ENCODE measurements at regions not wholly inside any gene's neighbourhood (a gene's known extent, or its start where the extent isn't known, plus 50 kb on each side); places are given as distances from the start of the nearest gene placed in this dataset.

DNA sequence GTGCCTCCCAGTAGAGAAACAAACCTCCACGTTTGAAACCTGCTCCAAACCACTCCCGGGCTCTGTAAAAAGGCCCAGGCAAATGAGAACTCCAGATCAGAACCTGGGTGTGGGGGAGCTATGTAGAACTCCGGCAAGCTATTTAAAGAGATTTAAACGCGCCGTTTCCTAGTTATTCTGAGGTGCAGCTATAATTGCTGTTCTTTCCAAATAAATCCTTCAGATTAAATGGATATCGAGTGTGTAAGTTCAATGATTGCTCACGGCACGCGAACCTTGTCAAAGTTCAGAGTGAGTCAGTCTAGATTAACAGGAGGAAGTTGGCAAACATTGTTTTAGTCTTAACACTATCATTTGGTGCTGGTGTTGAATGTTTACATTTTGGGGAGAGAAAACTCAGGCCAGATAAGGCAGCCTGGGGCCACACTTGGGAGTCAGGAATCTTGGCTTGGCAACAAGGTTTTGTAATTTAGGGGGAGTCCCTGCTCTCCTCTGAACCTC is 92.9 kb upstream of the SALL1 start (continued):
- TF ChIP-seq ZKSCAN1 (IDR thresholded peaks at IDR 0.05; ENCODE audit: low read length) (no peak), FOXA3 (CRISPR knock-in tag; IDR thresholded peaks at IDR 0.05) (peak; percentile 92), FOXO1 (CRISPR knock-in tag; IDR thresholded peaks at IDR 0.05) (peak; percentile 88), ZNF552 (CRISPR knock-in tag; IDR thresholded peaks at IDR 0.05; ENCODE audit: borderline replicate concordance) (no peak), KDM4B (CRISPR knock-in tag; IDR thresholded peaks at IDR 0.05) (no peak), TBP (CRISPR knock-in tag; IDR thresholded peaks at IDR 0.05) (no peak), ZNF101 (CRISPR knock-in tag; IDR thresholded peaks at IDR 0.05; ENCODE audit: borderline replicate concordance, low read depth) (no peak), CCAR2 (optimal IDR thresholded peaks at IDR 0.05; ENCODE audit: low read depth, low read length) (no peak), ZMYM2 (CRISPR knock-in tag; IDR thresholded peaks at IDR 0.05) (no peak), HIVEP1 (CRISPR knock-in tag; IDR thresholded peaks at IDR 0.05) (no peak), AGO2 (optimal IDR thresholded peaks at IDR 0.05; ENCODE audit: low read depth, low read length) (no peak), KAT2B (IDR thresholded peaks at IDR 0.05; ENCODE audit: borderline replicate concordance, low read depth, low read length) (0 out of 2 replicates have a peak, but pooled peaks have one; percentile 32), ZNF546 (CRISPR knock-in tag; conservative IDR thresholded peaks at IDR 0.05) (no peak), STAG1 (CRISPR knock-in tag; IDR thresholded peaks at IDR 0.05) (peak; percentile 20; the same call in 1 of the 2 replicates), MZF1 (CRISPR knock-in tag; IDR thresholded peaks at IDR 0.05; ENCODE audit: borderline replicate concordance) (no peak), ZNF720 (CRISPR knock-in tag; IDR thresholded peaks at IDR 0.05) (no peak), KDM3A (CRISPR knock-in tag; IDR thresholded peaks at IDR 0.05; ENCODE audit: low read depth) (no peak), CREM (IDR thresholded peaks at IDR 0.05) (peak; percentile 59; the same call in 1 of the 2 replicates), CREM (CRISPR knock-in tag; IDR thresholded peaks at IDR 0.05) (no peak), ZFP1 (CRISPR knock-in tag; IDR thresholded peaks at IDR 0.05) (no peak), ZNF570 (CRISPR knock-in tag; IDR thresholded peaks at IDR 0.05; ENCODE audit: borderline replicate concordance) (no peak)
- TF ChIP-seq, protein P1, sequence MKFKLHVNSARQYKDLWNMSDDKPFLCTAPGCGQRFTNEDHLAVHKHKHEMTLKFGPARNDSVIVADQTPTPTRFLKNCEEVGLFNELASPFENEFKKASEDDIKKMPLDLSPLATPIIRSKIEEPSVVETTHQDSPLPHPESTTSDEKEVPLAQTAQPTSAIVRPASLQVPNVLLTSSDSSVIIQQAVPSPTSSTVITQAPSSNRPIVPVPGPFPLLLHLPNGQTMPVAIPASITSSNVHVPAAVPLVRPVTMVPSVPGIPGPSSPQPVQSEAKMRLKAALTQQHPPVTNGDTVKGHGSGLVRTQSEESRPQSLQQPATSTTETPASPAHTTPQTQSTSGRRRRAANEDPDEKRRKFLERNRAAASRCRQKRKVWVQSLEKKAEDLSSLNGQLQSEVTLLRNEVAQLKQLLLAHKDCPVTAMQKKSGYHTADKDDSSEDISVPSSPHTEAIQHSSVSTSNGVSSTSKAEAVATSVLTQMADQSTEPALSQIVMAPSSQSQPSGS (CRISPR knock-in tag; IDR thresholded peaks at IDR 0.05), result peak; percentile 75
- TF ChIP-seq, protein P2, sequence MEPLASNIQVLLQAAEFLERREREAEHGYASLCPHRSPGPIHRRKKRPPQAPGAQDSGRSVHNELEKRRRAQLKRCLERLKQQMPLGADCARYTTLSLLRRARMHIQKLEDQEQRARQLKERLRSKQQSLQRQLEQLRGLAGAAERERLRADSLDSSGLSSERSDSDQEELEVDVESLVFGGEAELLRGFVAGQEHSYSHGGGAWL (CRISPR knock-in tag; IDR thresholded peaks at IDR 0.05), result no peak
- TF ChIP-seq, protein P3, sequence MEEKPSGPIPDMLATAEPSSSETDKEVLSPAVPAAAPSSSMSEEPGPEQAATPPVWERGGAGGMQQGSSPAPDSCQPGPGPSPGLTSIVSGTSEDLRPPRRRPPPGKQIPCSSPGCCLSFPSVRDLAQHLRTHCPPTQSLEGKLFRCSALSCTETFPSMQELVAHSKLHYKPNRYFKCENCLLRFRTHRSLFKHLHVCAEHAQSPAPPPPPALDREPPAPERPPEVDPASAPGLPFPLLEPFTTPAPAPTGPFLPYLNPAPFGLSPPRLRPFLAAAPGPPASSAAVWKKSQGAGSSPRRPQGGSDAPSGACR (CRISPR knock-in tag; IDR thresholded peaks at IDR 0.05), result no peak
- TF ChIP-seq, protein P4, sequence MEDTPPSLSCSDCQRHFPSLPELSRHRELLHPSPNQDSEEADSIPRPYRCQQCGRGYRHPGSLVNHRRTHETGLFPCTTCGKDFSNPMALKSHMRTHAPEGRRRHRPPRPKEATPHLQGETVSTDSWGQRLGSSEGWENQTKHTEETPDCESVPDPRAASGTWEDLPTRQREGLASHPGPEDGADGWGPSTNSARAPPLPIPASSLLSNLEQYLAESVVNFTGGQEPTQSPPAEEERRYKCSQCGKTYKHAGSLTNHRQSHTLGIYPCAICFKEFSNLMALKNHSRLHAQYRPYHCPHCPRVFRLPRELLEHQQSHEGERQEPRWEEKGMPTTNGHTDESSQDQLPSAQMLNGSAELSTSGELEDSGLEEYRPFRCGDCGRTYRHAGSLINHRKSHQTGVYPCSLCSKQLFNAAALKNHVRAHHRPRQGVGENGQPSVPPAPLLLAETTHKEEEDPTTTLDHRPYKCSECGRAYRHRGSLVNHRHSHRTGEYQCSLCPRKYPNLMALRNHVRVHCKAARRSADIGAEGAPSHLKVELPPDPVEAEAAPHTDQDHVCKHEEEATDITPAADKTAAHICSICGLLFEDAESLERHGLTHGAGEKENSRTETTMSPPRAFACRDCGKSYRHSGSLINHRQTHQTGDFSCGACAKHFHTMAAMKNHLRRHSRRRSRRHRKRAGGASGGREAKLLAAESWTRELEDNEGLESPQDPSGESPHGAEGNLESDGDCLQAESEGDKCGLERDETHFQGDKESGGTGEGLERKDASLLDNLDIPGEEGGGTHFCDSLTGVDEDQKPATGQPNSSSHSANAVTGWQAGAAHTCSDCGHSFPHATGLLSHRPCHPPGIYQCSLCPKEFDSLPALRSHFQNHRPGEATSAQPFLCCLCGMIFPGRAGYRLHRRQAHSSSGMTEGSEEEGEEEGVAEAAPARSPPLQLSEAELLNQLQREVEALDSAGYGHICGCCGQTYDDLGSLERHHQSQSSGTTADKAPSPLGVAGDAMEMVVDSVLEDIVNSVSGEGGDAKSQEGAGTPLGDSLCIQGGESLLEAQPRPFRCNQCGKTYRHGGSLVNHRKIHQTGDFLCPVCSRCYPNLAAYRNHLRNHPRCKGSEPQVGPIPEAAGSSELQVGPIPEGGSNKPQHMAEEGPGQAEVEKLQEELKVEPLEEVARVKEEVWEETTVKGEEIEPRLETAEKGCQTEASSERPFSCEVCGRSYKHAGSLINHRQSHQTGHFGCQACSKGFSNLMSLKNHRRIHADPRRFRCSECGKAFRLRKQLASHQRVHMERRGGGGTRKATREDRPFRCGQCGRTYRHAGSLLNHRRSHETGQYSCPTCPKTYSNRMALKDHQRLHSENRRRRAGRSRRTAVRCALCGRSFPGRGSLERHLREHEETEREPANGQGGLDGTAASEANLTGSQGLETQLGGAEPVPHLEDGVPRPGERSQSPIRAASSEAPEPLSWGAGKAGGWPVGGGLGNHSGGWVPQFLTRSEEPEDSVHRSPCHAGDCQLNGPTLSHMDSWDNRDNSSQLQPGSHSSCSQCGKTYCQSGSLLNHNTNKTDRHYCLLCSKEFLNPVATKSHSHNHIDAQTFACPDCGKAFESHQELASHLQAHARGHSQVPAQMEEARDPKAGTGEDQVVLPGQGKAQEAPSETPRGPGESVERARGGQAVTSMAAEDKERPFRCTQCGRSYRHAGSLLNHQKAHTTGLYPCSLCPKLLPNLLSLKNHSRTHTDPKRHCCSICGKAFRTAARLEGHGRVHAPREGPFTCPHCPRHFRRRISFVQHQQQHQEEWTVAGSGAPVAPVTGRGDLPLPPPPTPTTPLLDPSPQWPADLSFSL (CRISPR knock-in tag; IDR thresholded peaks at IDR 0.05), result no peak
